LNCaP clone FGC (cell line): ENCODE measurements at regions not wholly inside any gene's neighbourhood (a gene's known extent, or its start where the extent isn't known, plus 50 kb on each side); places are given as distances from the start of the nearest gene placed in this dataset.
"Not testable (repeated sequence)": the region's sequence is repeated elsewhere in the genome, so short reads cannot be mapped to it uniquely, and the experiment has no call there.

ENCODE experiments used
- DNase-seq: peaks from one replicate; pipeline ENCODE4 v3.0.0-alpha.2; 2011; ENCODE audit warnings: low read depth
- H3K4me3 ChIP-seq: 2 replicates; pipeline ENCODE4 v1.5.1; 2011; ENCODE audit warnings: mild to moderate bottlenecking, low read depth, low read length, control low read depth
- TF ChIP-seq, protein P1 (sequence below): IDR thresholded peaks from 2 replicates; pipeline ENCODE4 v1.5.1; 2012; ENCODE audit warnings: mild to moderate bottlenecking; ENCODE audit not compliant: control insufficient read depth, insufficient read depth; ENCODE audit errors: extremely low read depth

DNA sequence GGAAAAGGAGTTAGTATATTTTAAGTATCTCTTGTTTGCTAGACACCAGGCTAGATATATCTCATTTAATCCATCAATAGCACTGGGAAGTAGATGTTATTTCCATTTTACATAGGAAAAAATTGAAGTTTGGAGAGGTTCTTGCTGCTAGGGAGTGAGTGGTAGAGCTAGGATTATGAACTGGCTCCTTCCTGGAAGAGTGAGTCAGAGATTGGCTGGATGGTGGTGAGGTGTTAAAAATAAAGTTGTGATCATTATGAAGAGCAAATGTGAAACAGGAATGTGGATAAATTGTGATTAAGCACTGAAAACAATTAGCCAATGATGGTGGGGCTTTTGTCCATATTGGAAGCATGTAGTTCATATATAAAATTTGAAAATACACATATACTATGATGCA, 234.2 kb downstream of the WNT5A start:
- TF ChIP-seq, protein P1, sequence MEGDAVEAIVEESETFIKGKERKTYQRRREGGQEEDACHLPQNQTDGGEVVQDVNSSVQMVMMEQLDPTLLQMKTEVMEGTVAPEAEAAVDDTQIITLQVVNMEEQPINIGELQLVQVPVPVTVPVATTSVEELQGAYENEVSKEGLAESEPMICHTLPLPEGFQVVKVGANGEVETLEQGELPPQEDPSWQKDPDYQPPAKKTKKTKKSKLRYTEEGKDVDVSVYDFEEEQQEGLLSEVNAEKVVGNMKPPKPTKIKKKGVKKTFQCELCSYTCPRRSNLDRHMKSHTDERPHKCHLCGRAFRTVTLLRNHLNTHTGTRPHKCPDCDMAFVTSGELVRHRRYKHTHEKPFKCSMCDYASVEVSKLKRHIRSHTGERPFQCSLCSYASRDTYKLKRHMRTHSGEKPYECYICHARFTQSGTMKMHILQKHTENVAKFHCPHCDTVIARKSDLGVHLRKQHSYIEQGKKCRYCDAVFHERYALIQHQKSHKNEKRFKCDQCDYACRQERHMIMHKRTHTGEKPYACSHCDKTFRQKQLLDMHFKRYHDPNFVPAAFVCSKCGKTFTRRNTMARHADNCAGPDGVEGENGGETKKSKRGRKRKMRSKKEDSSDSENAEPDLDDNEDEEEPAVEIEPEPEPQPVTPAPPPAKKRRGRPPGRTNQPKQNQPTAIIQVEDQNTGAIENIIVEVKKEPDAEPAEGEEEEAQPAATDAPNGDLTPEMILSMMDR, result no peak
- no peak for DNase-seq
- no peak overlapping the region for H3K4me3 ChIP-seq

DNA sequence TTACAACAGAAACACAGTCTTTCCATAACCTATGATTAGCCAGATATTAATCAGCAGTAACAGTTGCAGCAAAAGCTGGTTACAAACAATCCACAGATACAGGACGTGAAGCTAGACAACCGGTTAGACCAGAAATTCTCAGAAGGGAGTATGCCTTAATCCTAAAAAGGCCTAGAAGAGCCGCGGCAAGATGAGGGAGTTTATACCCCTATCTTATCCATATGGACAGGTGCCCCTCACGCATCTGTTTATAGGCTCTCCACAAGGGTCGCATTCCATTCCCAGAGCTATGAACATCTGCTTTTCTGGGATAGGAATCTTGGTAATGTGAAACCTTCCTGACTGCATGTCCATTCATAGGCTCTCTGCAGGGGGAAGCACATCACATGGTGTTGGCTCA, 237.9 kb downstream of the WNT5A start:
- not testable (repeated sequence) for DNase-seq, H3K4me3 ChIP-seq

DNA sequence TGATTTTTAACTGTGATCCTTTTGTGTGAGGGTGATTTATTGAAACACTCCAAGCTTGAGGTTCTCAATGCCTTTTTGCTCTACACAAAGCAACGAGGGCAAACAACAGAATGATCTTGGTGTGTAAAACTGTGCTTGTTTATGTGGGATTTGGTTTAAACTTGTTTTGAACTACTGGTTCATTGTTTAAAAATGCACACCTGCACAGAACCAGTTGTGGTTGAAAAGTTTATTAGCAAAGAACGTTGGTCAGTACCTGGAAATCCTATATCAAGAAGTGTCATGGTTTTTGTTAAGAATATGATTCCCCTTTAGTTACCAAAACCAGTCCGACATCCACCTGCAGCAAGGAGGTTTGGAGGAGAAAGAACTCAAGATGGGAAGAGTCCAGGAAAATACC, 239.4 kb downstream of the WNT5A start:
- TF ChIP-seq, protein P1, result no peak
- no peak overlapping the region for H3K4me3 ChIP-seq
- no peak for DNase-seq

DNA sequence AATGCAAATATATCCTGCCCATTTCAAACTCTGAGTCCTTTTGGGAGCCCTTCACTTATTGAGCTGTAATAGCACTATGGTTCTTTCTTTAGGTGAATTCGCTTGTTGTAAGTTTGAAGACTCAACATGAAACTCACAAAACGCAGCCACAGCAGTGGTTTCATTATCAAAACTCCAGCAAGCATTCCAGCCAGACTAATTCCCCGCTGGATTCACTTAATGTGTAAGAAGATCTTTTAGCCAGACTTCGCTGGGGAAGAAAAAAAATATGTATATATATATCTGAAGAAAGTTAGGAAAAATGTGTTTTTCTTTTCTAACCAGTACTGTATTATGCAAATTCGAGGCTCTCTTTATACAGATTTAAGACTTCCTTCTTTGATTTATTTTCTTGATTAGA, 241.1 kb downstream of the WNT5A start:
- no peak for DNase-seq
- TF ChIP-seq, protein P1, result no peak
- H3K4me3 ChIP-seq, result no peak overlapping the region

DNA sequence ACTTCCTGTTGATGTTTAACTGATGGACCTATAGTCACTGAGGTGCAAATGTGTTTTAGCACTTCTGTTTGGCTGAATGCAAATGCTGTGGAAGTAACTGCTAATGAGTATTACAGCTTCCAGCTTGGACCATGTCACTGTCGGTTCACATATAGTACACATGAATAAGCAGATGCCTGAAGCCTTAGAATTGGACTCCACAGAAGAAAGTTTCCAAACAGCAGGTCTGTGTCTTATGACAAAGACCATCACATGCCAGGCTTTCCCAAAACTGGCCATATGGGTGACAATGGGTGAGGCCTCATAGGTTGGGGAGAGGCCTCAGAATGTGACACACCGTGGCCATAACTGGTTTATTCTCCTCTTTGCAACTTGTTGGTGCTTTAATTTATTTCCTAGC, 241.8 kb downstream of the WNT5A start:
- TF ChIP-seq, protein P1, result no peak
- DNase-seq, result no peak
- no peak overlapping the region for H3K4me3 ChIP-seq

DNA sequence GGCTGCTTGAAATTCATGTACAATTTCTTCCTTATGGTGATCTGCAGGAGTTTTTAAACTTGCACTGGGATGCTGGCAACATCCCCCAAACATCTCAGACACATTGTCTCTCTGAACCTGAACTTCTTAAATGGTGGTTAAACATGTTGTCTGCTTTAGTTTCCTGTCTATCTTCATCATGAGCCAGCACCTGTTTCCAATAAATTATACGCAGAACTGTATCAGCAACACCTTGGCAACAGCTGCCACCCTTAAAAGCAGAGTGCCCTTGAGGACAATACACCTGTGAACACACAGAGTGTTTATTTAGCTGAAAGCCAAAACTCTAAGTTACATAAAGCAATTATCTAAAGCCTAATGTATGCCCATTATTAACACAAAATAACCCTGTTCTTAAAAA, 242.9 kb downstream of the WNT5A start:
- no peak overlapping the region for H3K4me3 ChIP-seq
- DNase-seq, result peak; percentile 93
- TF ChIP-seq, protein P1, result no peak

DNA sequence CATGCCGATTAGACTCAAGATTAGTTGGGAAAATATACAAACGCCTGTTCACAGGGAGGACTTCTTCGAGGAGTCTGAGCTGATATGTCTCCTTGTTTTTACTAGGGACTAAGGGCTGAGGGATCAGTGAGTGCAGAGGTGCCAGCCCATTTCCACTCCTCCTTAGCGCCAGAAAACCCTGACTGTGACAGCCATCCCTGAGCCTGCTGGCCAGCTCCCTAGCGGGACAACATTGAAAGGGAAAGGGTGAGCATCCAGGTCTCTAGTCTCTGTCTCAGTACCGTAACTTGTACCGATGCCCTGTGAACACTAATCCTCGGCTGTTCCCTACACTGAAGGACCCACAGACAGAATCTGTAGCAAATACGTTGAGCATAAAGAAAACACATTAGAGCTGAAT, 243.4 kb downstream of the WNT5A start:
- no peak overlapping the region for H3K4me3 ChIP-seq
- TF ChIP-seq, protein P1, result no peak
- no peak for DNase-seq

DNA sequence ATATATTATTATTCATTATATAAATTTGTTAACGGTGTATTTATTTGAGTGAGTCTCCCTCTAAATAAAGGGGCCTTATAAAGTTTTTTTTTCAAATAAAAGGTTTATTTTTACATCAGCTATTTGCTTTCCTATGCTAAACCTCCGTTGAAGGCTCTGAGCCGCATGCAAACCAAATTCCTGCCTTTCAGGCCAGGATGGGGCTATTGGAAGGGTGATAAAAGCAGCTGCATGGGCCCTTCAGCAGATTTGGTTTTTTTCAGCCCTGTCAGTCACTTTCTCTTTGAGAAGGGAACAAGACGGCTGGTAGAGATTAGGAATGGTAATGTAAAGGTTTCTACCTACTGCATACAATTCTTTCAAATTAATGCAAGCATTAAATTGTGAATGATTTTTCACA, 244.2 kb downstream of the WNT5A start:
- DNase-seq, result no peak
- no peak overlapping the region for H3K4me3 ChIP-seq
- TF ChIP-seq, protein P1, result no peak
